GM12891 (cell line): ENCODE measurements at regions not wholly inside any gene's neighbourhood (a gene's known extent, or its start where the extent isn't known, plus 50 kb on each side); places are given as distances from the start of the nearest gene placed in this dataset.
"Not testable (repeated sequence)": the region's sequence is repeated elsewhere in the genome, so short reads cannot be mapped to it uniquely, and the experiment has no call there.

Experiments
- PAX5 ChIP-seq: IDR thresholded peaks from 2 replicates; pipeline ENCODE4 v1.6.1; 2011; ENCODE audit warnings: low read length, moderate library complexity, mild to moderate bottlenecking; ENCODE audit not compliant: insufficient read depth, severe bottlenecking
- POLR2A ChIP-seq: IDR thresholded peaks from 2 replicates; pipeline ENCODE4 v1.6.1; 2011; ENCODE audit warnings: low read depth, low read length, control low read depth
- POLR2AphosphoS5 ChIP-seq: IDR thresholded peaks from 2 replicates; pipeline ENCODE4 v1.6.1; 2011; ENCODE audit warnings: low read depth, low read length, control low read depth
- POU2F2 ChIP-seq: IDR thresholded peaks from 2 replicates; pipeline ENCODE4 v1.6.1; 2011; ENCODE audit warnings: low read depth, mild to moderate bottlenecking, control low read depth, low read length, moderate library complexity
- SPI1 ChIP-seq: IDR thresholded peaks from 2 replicates; pipeline ENCODE4 v1.6.1; 2011; ENCODE audit warnings: low read depth, low read length, control low read depth
- TAF1 ChIP-seq: IDR thresholded peaks from 2 replicates; pipeline ENCODE4 v1.6.1; 2011; ENCODE audit warnings: low read depth, low read length, control low read depth

GRCh38 chr17:45621087-45621486 is 130.6 kb upstream of the PLEKHM1 start:
- TF ChIP-seq POLR2A, POLR2AphosphoS5, TAF1, SPI1, POU2F2, PAX5: not testable (repeated sequence)
